Endodermal cell (in vitro differentiated cells): ENCODE measurements at regions not wholly inside any gene's neighbourhood (a gene's known extent, or its start where the extent isn't known, plus 50 kb on each side); places are given as distances from the start of the nearest gene placed in this dataset.

ENCODE experiments used
- DNase-seq: peaks from one replicate; pipeline ENCODE4 v3.0.0-alpha.2; 2017
- H3K27ac ChIP-seq: 2 replicates; pipeline ENCODE4 v1.5.1; 2013; ENCODE audit warnings: mild to moderate bottlenecking, low read depth, low read length, moderate library complexity
- H3K27me3 ChIP-seq: 2 replicates; pipeline ENCODE4 v1.6.1; 2013; ENCODE audit warnings: mild to moderate bottlenecking, low read length, moderate library complexity; ENCODE audit not compliant: insufficient read depth, control insufficient read depth, poor library complexity, severe bottlenecking
- H3K36me3 ChIP-seq: 2 replicates; pipeline ENCODE4 v1.7.0; 2013; ENCODE audit warnings: mild to moderate bottlenecking, low read length, moderate library complexity; ENCODE audit not compliant: control insufficient read depth, insufficient read depth
- H3K4me1 ChIP-seq: one replicate; pipeline ENCODE4 v1.7.0; 2013; ENCODE audit warnings: low read length; ENCODE audit not compliant: control insufficient read depth, insufficient read depth
- H3K4me3 ChIP-seq: 2 replicates; pipeline ENCODE4 v1.5.1; 2013; ENCODE audit warnings: mild to moderate bottlenecking, low read length, moderate library complexity
- H3K9ac ChIP-seq: 2 replicates; pipeline ENCODE4 v1.6.1; 2013; ENCODE audit warnings: mild to moderate bottlenecking, low read length, moderate library complexity; ENCODE audit not compliant: poor library complexity, severe bottlenecking; ENCODE audit errors: extremely low read depth
- H3K9me3 ChIP-seq: 2 replicates; pipeline ENCODE4 v1.6.1; 2013; ENCODE audit warnings: mild to moderate bottlenecking, low read length, moderate library complexity; ENCODE audit not compliant: control insufficient read depth
- H3K27ac Mint-ChIP-seq: 2 replicates; pipeline ENCODE4 v1.8.0; 2020; ENCODE audit warnings: mixed read lengths
- H3K27me3 Mint-ChIP-seq: 2 replicates; pipeline ENCODE4 v1.8.0; 2021; ENCODE audit warnings: mild to moderate bottlenecking, mixed read lengths; ENCODE audit not compliant: insufficient read depth
- H3K36me3 Mint-ChIP-seq: 2 replicates; pipeline ENCODE4 v1.8.0; 2020; ENCODE audit warnings: low read depth, mixed read lengths
- H3K4me1 Mint-ChIP-seq: 2 replicates; pipeline ENCODE4 v1.8.0; 2020; ENCODE audit warnings: mixed read lengths
- H3K4me3 Mint-ChIP-seq: 2 replicates; pipeline ENCODE4 v1.8.0; 2020; ENCODE audit warnings: mild to moderate bottlenecking, moderate library complexity, mixed read lengths
- H3K9me3 Mint-ChIP-seq: 2 replicates; pipeline ENCODE4 v1.8.0; 2020; ENCODE audit warnings: mild to moderate bottlenecking, mixed read lengths
- CTCF ChIP-seq: fragments of 200-600 bp; sonication (generic); conservative IDR thresholded peaks from 2 replicates; pipeline ENCODE4 v1.5.0; 2021; ENCODE audit warnings: antibody characterized with exemption, mild to moderate bottlenecking
- WGBS, 2 experiments: methylation state at CpG; one replicate each; pipeline versions ENCODE4 v1.1.5 to v1.1.7; 2013; ENCODE audit warnings: missing lambda C conversion rate in 2 of 2, mixed read lengths in 1 of 2; ENCODE audit not compliant: insufficient coverage in 1 of 2, insufficient read length in 1 of 2; 5-methylcytosine and 5-hydroxymethylcytosine counted together

- H3K4me3 ChIP-seq, result no peak overlapping the region
- Mint-ChIP-seq H3K27me3 (no peaks in the 10 kb centered on the region), H3K36me3 (no peaks in the 10 kb centered on the region), H3K9me3 (no peaks in the 10 kb centered on the region), H3K4me1 (peaks cover 3% of the 10 kb centered on the region), H3K4me3 (no peak overlapping the region), H3K27ac (no peak overlapping the region)
- H3K27me3 ChIP-seq, result no peaks in the 10 kb centered on the region
- no peak for DNase-seq
- H3K27ac ChIP-seq, result no peak overlapping the region
- TF ChIP-seq CTCF, result no peak
- no peak overlapping the region for H3K9ac ChIP-seq
- no peaks in the 10 kb centered on the region for H3K4me1 ChIP-seq
- WGBS, 2 experiments, result 38 to 57% methylated on average over 1 of the region's 2 CpGs
- H3K9me3 ChIP-seq, result no peaks in the 10 kb centered on the region
- H3K36me3 ChIP-seq, result no peaks in the 10 kb centered on the region
Observed at GRCh38 chr11:26162291-26162690, 169.6 kb upstream of the ANO3 start.

- Mint-ChIP-seq H3K9me3 (no peaks in the 10 kb centered on the region), H3K4me1 (no peaks in the 10 kb centered on the region)
Observed at GRCh38 chr11:26186389-26186788, 145.5 kb upstream of the ANO3 start.

GRCh38 chr11:26187639-26188038 lies 144.3 kb upstream of the ANO3 start:
- H3K4me3 Mint-ChIP-seq, result no peak overlapping the region
- Histone ChIP-seq H3K27ac (no peak overlapping the region), H3K36me3 (no peaks in the 10 kb centered on the region), H3K4me3 (no peak overlapping the region), H3K9ac (no peak overlapping the region), H3K9me3 (no peaks in the 10 kb centered on the region), H3K4me1 (no peaks in the 10 kb centered on the region), H3K27me3 (no peaks in the 10 kb centered on the region)
- no peaks in the 10 kb centered on the region for H3K4me1 Mint-ChIP-seq
- no peak for DNase-seq
- no peak overlapping the region for H3K27ac Mint-ChIP-seq
- H3K36me3 Mint-ChIP-seq, result no peaks in the 10 kb centered on the region
- H3K9me3 Mint-ChIP-seq, result no peaks in the 10 kb centered on the region
- no peak for TF ChIP-seq CTCF
- WGBS, 2 experiments, result 79 to 80% methylated on average over 1 of the region's 2 CpGs
- no peaks in the 10 kb centered on the region for H3K27me3 Mint-ChIP-seq

More at GRCh38 chr11:26186389-26186788, 145.5 kb upstream of the ANO3 start:
- no peaks in the 10 kb centered on the region for H3K36me3 Mint-ChIP-seq
- H3K4me3 Mint-ChIP-seq, result no peak overlapping the region
- H3K9ac ChIP-seq, result no peak overlapping the region
- no peaks in the 10 kb centered on the region for H3K36me3 ChIP-seq
- H3K9me3 ChIP-seq, result no peaks in the 10 kb centered on the region
- no peak for DNase-seq
- TF ChIP-seq CTCF, result no peak
- H3K27ac ChIP-seq, result no peak overlapping the region
- H3K4me1 ChIP-seq, result no peaks in the 10 kb centered on the region
- no peak overlapping the region for H3K4me3 ChIP-seq
- WGBS, 2 experiments, result 84% methylated on average over 2 of the region's 2 CpGs; no CpG with 5 or more reads in 1 of the 2 experiments
- H3K27ac Mint-ChIP-seq, result no peak overlapping the region
- no peaks in the 10 kb centered on the region for H3K27me3 Mint-ChIP-seq
- no peaks in the 10 kb centered on the region for H3K27me3 ChIP-seq
